ELF-1 (cell line): ENCODE measurements at regions not wholly inside any gene's neighbourhood (a gene's known extent, or its start where the extent isn't known, plus 50 kb on each side); places are given as distances from the start of the nearest gene placed in this dataset.

Experiments used
- DNase-seq: peaks from one replicate; pipeline ENCODE4 v3.0.0-alpha.2; 2016; ENCODE audit warnings: low read depth, low spot score

DNA sequence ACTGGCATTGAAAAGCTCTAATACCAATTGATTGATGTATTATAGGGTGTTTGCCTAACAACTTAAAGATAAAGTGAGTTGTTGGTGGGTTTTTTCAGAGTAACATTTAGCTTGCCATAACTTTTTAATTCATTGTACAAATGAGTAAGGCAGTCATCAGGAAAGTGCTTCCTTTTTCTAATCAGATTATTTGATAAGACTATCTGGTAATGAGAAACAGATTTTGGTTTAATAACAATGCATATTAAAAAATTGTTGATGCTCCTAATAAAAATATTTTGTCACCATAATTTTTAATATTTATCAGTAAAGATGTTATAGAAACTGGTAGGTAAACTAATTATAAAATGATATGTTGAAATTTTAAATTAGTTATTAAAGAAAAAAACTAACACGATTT is 51.3 kb downstream of the BLTP1 start:
- no peak for DNase-seq

DNA sequence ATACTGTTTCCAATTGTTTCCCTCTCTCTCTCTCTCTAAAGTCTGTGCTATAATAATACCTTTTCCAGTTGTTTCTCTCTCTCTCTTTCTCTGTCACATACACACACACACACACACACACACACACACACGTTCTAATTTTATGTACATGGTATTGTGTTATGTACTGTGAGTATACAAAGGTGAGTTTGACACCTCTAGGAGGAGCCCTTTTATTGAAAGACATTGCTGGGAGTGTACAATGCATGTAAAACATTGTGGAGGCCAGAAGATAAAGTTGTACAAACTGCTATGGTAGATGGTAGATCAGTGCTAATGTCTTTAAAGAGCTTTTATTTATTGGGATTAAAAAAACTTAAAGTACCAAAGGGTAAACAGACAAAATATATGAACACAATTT is 53.6 kb downstream of the BLTP1 start:
- DNase-seq, result no peak

DNA sequence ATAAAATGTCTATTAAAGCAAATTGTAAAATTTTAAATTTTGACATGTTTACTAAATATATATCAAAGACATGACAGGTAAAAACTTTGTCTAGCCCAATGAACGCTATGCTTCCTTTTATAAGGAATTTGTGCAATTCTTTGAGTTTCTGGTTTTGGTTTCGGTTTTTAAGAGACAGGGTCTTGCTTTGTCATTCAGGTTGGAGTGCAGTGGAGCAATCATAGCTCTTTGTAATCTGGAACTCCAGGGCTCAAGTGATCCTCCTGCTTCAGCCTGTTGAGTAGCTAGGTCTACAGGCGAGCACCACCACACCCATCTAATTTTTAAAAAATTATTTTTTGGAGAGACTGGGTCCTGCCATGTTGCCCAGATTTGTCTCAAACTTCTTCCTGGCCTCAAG is 60.7 kb downstream of the BLTP1 start:
- no peak for DNase-seq

DNA sequence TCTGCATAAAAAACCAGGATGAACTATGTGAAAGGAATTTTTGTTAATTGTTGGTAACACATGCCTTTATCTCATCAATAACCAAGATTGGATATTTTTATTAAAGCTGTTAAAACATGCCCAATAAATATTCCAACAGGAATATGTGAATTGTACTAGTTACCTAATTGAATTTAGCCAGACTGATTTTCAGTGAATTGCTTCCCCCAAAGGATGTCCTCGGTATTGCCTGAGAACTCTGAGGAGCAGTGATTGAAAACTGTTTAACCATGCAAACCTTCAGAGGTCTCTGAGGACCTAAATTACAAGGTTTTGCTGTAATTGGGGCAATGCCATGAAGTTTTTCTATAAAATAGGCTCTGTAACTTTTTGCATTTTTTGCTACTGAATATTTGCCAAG is 66.6 kb downstream of the BLTP1 start:
- no peak for DNase-seq

DNA sequence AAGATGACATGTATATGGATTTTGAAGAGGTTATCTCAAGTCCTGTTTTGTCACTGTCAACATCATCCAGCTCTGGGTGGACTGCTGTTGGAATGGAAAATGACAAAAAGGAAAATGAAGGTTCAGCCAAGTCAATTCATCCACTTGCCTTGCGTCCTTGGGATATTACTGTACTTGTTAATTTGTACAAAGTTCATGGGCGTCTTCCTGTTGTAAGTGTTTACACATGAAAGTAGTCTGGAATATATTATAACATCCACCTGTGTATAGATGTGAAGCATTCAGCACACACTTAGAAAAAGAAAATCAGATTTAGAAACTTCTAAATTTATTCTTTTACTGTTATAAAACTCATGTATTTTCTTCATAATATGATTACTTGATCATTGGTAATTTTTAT is 67.2 kb downstream of the BLTP1 start:
- DNase-seq, result no peak

DNA sequence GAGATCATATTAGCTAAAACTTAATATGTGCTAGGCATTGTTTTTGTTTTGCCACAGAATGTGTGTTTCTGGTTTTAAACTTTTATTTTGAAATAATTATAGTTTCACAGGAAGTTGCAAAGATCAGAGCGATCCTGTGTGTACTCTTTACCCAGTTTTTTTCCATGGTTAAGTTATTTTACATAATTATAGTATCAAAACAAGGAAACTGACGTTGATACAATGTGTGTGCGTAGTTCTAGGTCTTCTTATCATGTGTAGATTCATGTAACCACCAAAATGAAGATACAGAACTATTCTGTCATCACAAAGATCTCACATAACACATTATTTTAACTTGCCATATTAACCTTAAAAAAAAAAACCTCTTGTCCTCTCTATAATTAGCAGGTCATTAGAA is 69.2 kb downstream of the BLTP1 start:
- no peak for DNase-seq

DNA sequence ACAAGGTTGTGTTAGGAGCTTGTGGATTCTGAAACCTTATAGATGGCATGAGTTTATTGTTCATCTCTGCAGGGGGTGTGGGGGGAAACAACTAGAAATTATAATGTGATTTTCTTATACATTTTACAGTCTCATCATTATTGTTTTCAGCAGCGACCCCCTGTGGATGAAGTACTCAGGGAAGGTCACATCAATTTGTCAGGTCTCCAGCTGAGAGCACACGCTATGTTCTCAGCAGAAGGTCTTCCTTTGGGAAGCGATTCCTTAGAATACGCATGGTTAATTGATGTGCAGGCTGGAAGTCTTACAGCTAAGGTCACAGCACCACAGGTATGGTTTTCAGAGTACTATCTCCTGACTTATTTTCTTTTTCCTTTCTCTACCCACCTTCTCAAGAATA is 72.2 kb downstream of the BLTP1 start:
- DNase-seq, result peak; percentile 7

DNA sequence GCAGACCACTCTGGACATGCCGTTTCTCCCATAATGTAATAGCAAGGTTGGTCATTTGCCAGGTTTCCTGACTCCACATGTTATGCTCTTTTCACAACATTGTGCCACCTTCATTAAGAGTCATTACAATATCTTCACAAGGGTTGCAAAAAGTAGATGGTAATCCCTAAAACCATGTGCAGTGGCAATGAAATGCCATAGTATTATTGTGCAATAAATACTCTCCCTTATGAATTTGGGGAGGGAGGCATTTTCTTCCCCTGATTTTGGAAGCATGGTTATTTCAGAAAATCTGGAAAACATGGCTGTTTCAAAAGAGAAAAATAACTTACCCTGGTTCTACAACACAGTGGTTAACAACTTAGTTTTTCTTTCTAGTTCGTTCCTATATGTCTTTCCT is 75.1 kb downstream of the BLTP1 start:
- DNase-seq, result no peak

DNA sequence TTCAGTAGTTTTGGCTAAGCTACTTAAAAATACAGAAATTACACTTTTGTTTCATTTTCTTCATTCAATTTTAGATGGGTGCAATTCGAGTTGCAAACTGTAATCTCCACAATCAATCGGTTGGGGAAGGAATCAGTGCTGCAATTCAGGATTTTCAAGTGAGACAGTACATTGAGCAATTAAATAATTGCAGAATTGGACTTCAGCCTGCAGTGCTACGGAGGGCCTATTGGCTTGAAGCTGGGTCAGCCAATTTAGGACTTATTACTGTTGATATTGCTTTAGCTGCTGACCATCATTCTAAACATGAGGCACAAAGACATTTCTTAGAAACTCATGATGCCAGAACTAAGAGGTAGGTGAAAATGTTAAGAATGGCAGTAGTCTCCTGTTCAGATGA is 77.7 kb downstream of the BLTP1 start:
- DNase-seq, result no peak

DNA sequence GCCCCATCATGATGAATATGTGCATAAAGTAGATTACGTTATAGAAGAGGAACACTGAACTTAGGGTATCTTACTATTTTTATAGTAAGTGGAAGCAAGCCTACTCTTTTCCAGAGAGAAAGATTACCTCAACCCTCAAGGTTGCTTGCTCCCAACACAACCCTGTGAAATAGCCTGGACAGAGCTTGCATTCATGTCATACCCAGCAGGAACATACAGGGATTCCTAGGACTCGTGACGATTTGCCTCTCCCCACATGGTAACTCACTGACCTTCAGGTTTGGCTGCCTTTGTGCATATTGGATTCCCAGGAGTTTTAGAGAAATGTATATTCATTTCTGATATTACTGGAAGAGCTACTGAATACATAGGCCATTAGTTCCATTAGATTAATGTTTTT is 80.5 kb downstream of the BLTP1 start:
- DNase-seq, result no peak

DNA sequence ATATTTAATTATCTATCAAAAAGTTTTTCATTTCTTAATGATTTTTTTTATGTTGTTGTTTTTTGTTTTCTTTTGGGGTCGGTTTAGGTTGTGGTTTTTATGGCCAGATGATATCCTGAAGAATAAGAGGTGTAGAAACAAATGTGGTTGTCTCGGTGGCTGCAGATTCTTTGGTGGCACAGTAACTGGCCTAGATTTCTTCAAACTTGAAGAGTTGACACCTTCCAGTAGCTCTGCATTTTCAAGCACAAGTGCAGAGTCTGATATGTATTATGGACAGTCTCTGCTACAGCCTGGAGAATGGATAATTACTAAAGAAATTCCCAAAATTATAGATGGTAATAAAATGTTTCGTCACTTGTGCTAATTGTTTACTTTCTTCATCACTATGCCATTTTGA is 82.6 kb downstream of the BLTP1 start:
- no peak for DNase-seq

DNA sequence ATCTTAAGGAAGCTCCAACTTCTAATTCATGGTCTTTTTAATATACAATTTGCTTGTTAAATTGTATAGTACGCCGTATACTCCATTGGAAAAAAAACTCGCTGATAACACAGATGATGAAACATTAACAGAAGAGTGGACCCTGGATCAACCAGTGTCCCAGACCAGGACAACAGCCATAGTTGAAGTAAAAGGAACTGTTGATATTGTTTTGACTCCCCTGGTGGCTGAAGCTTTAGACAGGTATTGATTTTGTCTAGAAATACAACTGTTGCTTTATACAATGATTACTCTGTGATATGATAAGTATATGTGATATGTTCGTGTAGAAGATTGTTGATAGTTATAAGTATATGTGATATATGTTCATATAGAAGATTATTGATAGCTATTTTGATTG is 91.7 kb downstream of the BLTP1 start:
- DNase-seq, result no peak

DNA sequence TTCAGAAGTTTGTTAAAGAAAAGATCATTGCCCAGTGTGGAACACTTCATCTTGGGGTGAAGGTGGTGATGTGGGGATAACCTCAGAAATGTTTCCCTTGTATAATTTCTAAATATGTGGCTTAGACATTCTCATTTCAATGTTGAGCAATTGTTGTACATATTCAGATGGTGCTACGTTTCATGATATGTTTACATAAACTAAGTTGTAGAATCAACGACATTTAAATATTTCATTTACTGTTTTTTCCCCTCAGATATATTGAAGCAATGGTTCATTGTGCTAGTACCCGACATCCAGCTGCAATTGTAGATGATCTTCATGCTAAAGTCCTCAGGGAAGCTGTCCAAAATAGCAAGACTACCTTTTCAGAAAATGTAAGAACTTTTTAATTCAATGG is 92.6 kb downstream of the BLTP1 start:
- DNase-seq, result no peak

DNA sequence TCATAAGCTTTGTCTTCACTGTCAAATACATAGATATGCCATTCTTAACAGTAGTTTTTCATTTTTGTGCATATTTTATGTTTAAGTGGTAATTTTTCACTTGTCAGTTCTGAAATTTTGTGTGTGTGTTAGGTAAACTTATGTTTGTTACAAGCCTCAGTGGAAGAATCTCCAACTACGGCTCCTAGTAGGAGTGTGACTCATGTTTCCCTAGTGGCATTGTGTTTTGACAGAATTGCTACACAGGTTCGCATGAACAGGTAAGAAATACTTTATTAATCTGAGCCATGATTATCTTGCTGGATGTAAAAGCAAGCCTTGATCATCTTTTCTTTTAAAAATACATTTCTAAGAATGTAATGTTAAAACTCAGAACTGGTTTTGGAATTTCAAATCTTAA is 94.4 kb downstream of the BLTP1 start:
- DNase-seq, result no peak

DNA sequence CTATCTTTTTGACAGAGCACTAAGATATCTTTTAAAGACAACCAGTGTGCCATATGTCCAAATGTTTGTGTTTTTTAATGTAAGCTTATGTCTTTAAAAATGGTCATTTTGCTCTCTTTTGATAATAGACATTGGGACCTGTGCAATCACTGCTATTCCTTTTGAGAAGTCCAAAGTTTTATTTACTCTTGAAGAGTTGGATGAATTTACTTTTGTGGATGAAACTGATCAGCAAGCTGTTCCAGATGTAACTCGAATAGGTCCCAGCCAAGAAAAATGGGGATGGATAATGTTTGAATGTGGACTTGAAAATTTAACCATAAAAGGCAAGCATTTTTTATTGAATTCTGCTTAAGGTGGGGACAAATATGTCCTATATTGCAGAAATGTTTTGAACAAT is 97.2 kb downstream of the BLTP1 start:
- DNase-seq, result no peak

DNA sequence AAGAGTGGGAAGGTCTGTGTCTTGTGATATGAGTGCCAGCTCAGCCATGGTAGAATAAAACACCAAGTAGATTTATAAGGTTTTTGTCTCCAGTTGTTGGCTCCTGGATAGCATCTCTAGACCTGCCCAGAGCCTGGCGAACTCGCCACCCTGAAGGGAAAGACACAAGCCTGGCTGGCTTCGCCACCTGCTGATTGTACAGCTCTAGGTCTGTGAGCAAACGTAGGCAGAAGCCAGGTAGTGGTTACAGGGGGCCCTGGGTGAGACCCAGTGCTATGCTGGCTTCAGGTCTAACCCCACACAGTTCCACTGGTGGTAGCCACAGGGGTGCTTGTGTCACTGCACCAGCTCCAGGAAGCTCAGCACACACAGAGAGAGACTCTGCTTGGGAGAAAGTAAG is 100.5 kb downstream of the BLTP1 start:
- DNase-seq, result no peak

DNA sequence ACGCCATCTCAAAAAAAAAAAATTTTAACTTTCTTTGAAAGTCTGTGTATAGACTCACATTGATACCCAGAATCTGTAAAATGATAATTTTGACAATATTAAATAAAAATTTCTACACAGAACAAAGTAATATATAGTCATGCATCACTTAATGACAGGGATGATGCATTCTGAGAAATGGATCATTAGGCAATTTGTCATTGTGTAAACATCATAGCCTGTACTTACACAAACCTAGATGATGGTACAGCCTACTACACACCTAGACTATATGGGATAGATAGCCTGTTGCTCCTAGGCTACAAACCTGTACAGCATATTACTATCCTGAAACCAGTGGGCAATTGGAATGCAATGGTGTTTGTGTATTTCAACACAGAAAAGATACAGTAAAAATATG is 107.7 kb downstream of the BLTP1 start:
- DNase-seq, result no peak

DNA sequence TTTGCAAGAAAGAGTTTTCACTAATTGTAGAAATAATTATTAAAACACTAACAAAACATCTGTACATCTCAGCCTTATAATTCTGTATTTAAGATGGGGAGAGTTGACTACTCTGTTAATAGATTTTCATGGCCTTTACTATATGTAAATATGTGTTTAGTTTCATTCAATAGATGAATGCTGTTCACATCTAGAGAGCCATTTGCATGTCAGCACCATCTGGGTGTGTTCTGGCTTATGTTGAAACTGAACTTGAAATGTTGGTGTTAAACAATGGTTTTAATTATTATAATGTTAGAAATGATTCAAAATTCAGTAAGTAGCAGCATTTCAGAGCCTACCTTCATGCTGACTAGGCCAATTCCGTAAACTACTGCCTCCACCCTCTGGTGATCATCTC is 102.5 kb upstream of the ADAD1 start:
- no peak for DNase-seq

DNA sequence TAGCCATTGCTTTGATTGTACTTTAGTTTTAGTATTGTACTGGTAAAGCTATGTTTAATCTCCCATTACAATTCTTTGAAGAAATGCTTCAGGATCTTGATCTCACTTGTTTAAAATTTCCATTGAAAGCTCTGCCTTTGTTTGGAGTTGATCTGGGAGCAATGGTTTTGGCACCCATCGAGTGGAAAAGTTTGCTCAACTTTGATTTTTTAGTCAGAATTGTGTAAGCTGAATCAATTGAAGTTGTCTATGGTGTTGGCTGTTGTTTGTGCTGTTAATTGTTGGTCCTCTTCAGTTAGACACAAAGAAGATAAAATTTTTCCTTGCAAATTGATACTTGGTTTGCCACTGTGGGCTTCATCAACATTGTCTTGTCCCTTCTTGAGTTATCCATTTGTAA is 99.8 kb upstream of the ADAD1 start:
- DNase-seq, result no peak

DNA sequence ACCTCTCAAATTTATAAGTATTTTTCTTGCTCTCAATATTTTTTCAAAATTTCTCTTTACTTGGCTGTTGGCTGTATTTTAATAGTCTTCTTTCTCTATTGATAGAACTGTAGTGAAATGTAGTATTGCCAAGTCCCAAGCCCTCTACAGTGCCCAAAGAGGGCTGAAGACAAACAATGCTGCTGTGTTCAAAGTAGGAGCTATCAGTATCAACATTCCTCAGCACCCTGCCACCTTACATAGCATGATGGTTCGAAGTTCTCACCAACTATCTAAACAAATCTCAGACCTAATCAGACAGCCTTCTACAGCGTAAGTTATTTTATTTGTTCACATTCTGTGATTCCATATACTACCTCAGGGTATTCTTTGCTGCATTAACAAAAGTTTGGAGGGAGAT is 99.1 kb upstream of the ADAD1 start:
- DNase-seq, result no peak

DNA sequence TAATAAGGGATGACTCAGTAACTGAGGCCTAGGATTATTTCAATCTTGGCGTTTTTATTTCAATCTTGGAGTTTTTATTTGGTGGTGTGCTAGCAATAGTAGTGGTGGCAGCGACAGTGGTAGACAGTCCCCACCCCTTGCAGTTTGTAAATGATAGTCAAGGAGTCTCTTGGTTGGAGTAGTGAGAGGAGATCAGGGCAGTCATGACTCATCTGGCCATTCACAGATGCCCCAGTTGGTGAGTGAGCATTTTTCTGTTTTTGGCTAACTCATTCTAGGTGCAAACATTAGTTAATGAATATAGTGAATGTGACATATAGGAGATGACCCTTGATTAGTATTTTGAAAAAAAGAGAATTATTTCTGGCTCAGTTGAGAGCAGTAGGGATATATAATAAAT is 93.5 kb upstream of the ADAD1 start:
- no peak for DNase-seq

DNA sequence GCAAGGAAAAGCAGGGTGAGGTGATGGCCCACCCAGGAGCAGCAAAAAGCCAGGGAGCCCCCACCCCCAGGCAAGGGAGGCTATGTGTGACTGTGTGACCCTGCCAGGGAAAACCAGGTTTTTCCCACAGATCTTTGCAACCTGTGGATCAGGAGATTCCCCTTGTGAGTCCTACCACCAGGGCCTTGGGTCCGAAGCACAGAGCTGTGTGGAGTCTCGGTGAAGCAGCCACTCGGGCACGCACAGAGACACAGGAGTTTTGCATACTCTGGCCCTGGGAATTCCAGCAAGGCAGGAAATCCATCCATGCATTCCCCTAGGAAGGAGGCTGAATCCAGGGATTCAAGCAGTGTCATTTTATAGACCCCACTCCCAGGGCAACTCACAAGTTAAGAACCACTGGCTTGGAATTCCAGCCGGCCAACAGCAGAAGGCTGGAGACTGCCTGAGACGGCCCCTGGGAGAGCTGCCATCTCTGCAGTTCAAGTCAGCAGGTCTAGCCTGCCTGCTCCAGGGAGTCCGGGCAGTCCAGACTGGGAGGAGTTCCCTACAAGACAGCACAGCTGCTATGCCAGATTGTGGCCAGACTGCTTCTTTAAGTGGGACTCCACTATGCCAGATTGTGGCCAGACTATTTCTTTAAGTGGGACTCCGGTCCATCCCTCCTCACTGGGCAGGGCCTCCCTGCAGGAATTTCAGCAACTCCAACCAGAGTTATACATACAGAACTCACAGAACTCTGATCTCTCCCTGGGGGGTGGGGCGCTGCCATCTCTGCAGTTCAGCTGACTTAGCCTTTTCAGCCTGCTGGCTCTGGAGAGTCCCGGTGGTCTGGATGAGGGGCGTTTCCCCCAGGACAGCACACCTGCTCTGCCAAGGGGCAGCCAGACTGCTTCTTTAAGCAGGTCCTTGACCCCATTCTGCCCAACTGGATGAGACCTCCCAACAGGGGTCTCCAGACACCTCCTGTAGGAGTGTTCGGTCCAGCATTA is 85.1 kb upstream of the ADAD1 start:
- peak; percentile 32 for DNase-seq

DNA sequence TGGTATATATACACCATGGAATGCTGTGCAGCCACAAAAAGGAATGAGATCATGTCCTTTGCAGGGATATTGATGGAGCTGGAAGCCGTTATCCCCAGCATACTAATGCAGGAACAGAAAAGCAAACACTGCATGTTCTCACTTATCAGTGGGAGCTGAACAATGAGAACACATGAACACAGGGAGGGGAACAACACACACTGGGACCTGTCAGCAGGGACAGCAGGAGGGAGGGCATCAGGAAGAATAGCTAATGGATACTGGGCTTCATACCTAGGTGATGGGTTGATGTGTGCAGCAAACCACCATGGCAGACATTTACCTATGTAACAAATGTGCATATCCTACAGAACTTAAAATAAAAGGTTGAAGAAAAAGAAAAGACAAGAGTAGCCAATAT is 81.1 kb upstream of the ADAD1 start:
- no peak for DNase-seq

DNA sequence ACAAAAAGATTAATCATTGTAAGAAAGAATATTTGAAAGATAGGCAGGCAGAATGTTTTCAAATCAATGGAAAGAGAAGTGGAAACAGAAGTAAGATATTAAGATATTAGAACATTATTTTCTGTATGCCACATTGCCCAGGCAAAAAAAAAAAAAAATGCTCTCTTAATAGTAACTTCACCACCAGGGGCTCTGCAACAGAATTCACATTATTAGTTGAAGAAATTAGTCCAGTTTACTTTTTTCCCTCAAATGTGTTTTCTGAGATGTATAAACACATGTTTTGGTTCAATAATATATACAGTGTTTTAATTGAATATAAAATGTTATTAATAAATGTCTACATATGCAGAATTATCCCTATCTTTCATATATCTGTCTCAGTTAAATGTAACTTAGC is 78.0 kb upstream of the ADAD1 start:
- DNase-seq, result no peak
